ENCODE measurements at regions not wholly inside any gene's neighbourhood (a gene's known extent, or its start where the extent isn't known, plus 50 kb on each side); places are given as distances from the start of the nearest gene placed in this dataset.

DNA sequence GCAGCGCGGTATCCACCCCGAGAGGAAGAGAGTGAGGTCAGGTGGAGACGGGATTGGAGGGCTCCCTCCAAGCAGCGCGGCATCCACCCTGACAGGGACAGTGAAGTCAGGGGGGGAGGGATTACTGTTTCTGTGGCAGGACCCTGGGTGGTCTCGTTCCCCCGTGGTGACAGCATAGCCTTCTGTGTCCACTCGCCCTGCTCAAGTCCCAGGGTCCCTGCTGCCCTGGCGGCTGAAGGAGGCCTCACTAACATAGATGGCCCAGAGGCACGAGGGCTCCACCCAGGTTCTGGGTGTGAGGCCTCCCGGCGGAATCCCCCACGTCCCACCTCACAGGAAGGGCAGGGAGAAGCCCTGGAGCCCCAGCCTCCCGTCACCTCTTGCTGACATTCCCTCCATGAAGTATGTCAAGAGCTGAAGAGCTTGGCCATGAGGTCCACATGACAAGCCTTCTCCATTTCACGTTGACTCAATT is 636.1 kb downstream of the BRD1 start:
- ChIA-PET CTCF (ENCODE audit: low intra/inter-chr PET ratio, low total read pairs) (no interaction called here), POLR2A (no interaction called here)
- no peak overlapping the region for H2AFZ ChIP-seq (ENCODE audit: low read length)
- no TSS peak for BruUV-seq (replicated peaks)
- TF ChIP-seq ETV6 (CRISPR knock-in tag; conservative IDR thresholded peaks at IDR 0.05) (no peak), KLF13 (CRISPR knock-in tag; IDR thresholded peaks at IDR 0.05) (no peak), FOXC1 (CRISPR knock-in tag; IDR thresholded peaks at IDR 0.05; ENCODE audit: borderline replicate concordance) (no peak), RARA (CRISPR knock-in tag; IDR thresholded peaks at IDR 0.05) (no peak), ZNF850 (CRISPR knock-in tag; conservative IDR thresholded peaks at IDR 0.05) (no peak), ZNF572 (CRISPR knock-in tag; IDR thresholded peaks at IDR 0.05) (no peak), ZNF660 (CRISPR knock-in tag; IDR thresholded peaks at IDR 0.05; ENCODE audit: borderline replicate concordance, low read depth) (no peak), RFXAP (CRISPR knock-in tag; IDR thresholded peaks at IDR 0.05; ENCODE audit: borderline replicate concordance) (no peak), ZBTB20 (CRISPR knock-in tag; IDR thresholded peaks at IDR 0.05; ENCODE audit: borderline replicate concordance, low read depth) (no peak), MZF1 (CRISPR knock-in tag; IDR thresholded peaks at IDR 0.05; ENCODE audit: borderline replicate concordance) (no peak)
- TF ChIP-seq, protein P1, sequence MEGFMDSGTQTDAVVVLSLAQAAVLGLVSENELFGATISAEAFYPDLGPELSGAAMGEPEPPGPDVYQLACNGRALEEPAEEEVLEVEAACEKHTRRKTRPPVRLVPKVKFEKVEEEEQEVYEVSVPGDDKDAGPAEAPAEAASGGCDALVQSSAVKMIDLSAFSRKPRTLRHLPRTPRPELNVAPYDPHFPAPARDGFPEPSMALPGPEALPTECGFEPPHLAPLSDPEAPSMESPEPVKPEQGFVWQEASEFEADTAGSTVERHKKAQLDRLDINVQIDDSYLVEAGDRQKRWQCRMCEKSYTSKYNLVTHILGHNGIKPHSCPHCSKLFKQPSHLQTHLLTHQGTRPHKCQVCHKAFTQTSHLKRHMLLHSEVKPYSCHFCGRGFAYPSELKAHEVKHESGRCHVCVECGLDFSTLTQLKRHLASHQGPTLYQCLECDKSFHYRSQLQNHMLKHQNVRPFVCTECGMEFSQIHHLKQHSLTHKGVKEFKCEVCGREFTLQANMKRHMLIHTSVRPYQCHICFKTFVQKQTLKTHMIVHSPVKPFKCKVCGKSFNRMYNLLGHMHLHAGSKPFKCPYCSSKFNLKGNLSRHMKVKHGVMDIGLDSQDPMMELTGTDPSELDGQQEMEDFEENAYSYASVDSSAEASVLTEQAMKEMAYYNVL (CRISPR knock-in tag; IDR thresholded peaks at IDR 0.05; ENCODE audit: borderline replicate concordance), result no peak
- TF ChIP-seq, protein P2, sequence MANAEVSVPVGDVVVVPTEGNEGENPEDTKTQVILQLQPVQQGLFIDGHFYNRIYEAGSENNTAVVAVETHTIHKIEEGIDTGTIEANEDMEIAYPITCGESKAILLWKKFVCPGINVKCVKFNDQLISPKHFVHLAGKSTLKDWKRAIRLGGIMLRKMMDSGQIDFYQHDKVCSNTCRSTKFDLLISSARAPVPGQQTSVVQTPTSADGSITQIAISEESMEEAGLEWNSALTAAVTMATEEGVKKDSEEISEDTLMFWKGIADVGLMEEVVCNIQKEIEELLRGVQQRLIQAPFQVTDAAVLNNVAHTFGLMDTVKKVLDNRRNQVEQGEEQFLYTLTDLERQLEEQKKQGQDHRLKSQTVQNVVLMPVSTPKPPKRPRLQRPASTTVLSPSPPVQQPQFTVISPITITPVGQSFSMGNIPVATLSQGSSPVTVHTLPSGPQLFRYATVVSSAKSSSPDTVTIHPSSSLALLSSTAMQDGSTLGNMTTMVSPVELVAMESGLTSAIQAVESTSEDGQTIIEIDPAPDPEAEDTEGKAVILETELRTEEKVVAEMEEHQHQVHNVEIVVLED (CRISPR knock-in tag; IDR thresholded peaks at IDR 0.05; ENCODE audit: borderline replicate concordance), result no peak
- no peak for DNase-seq (ENCODE audit: low spot score)
- no peak overlapping the region for H3K27ac ChIP-seq (ENCODE audit: extremely low read length, insufficient read depth, low read length)
- H3K27me3 ChIP-seq (ENCODE audit: control insufficient read depth in 1 of 2, insufficient read depth in 2 of 2, low read length in 2 of 2), result peaks cover 3 to 40% of the 10 kb centered on the region in 2 experiments
- intact Hi-C loops (cut with micrococcal nuclease; ENCODE audit: unreplicated experiment), result no loop called here
- H3K9ac ChIP-seq (ENCODE audit: insufficient read depth, low read depth, low read length), result no peak overlapping the region
- no peak overlapping the region for H3K4me2 ChIP-seq (ENCODE audit: low read depth, low read length)
- no peak overlapping the region for H3K4me3 ChIP-seq (replicated peaks in 1 of 3; ENCODE audit: insufficient read depth in 1 of 3, low read depth in 2 of 3, low read length in 3 of 3)
- FAIRE-seq, result no peak
- H4K20me1 ChIP-seq (ENCODE audit: insufficient read depth, low read length), result peaks cover 3% of the 10 kb centered on the region; the same call in 1 of the 2 replicates
- WGBS (ENCODE audit: low lambda C conversion rate), result 44% methylated on average over 6 of the region's 16 CpGs
- H3K9me3 ChIP-seq (ENCODE audit: low read length), result peaks cover 7% of the 10 kb centered on the region; the same call in 1 of the 2 replicates
- H3K36me3 ChIP-seq (replicated peaks in 1 of 2; ENCODE audit: control insufficient read depth in 1 of 2, insufficient read depth in 2 of 2, low read length in 2 of 2), result no peaks in the 10 kb centered on the region
- no peaks in the 10 kb centered on the region for H3K4me1 ChIP-seq (ENCODE audit: insufficient read depth, low read length)
- ATAC-seq, result no peak
- no peaks in the 10 kb centered on the region for H3K79me2 ChIP-seq (ENCODE audit: insufficient read depth, low read length)
- in situ Hi-C loops (cut with HindIII; ENCODE audit: extremely low pct_ligation_motif_present, low pct_unique_long_range_greater_than_20kb), result no loop called here

All from HepG2 (cell line).